Panc1 (cell line): ENCODE measurements at regions not wholly inside any gene's neighbourhood (a gene's known extent, or its start where the extent isn't known, plus 50 kb on each side); places are given as distances from the start of the nearest gene placed in this dataset.

Experiments used
- ATAC-seq: fragments of 200-7000 bp; cut with Tn5 transposase; 2 replicates; pipeline ENCODE4 v1.9.1; 2020; ENCODE audit warnings: mild to moderate bottlenecking, moderate library complexity
- BruUV-seq: library from RNA; stranded (reverse); fragments of 400-500 nt; replicated peaks from 2 replicates; lab custom pipeline; 2021; lab: Mats Ljungman, UMichigan
- CTCF ChIA-PET: fragments of 300-600 bp; sonication (Branson Sonifier 250); formaldehyde crosslinking; loops from one replicate; lab custom pipeline; 2022; ENCODE audit warnings: antibody characterized with exemption; lab: Charles Lee
- POLR2A ChIA-PET: fragments of 300-600 bp; sonication (Branson Sonifier 250); formaldehyde crosslinking; loops from one replicate; lab custom pipeline; 2022; ENCODE audit warnings: antibody characterized with exemption; lab: Charles Lee
- DNase-seq: peaks from one replicate; pipeline ENCODE4 v3.0.0-alpha.2; 2010; ENCODE audit warnings: low read depth, low spot score
- H3K27ac ChIP-seq: 2 replicates; pipeline ENCODE4 v1.5.1; 2011; ENCODE audit warnings: mild to moderate bottlenecking, low read length, inconsistent platforms
- H3K27me3 ChIP-seq: fragments of 200-500 bp; sonication (Bioruptor generic); 2 replicates; pipeline ENCODE4 v1.6.0; 2014; ENCODE audit warnings: low read length, inconsistent platforms; ENCODE audit not compliant: control insufficient read depth, insufficient read depth
- H3K36me3 ChIP-seq: fragments of 200-500 bp; sonication (Bioruptor generic); 2 replicates; pipeline ENCODE4 v1.5.1; 2014; ENCODE audit warnings: inconsistent platforms, mild to moderate bottlenecking, low read length, moderate library complexity; ENCODE audit not compliant: control insufficient read depth, insufficient read depth
- H3K4me1 ChIP-seq: 2 replicates; pipeline ENCODE4 v1.5.1; 2011; ENCODE audit warnings: inconsistent platforms, mild to moderate bottlenecking, low read length, moderate library complexity; ENCODE audit not compliant: control insufficient read depth, insufficient read depth
- H3K4me3 ChIP-seq, 2 experiments: 2 replicates each; pipeline ENCODE4 v1.5.1; 2011 to 2012; ENCODE audit warnings: low read depth in 2 of 2, low read length in 2 of 2, mild to moderate bottlenecking in 2 of 2, inconsistent platforms in 1 of 2, moderate library complexity in 1 of 2
- H3K9me3 ChIP-seq: fragments of 200-500 bp; sonication (Bioruptor generic); 2 replicates; pipeline ENCODE4 v1.5.1; 2014; ENCODE audit warnings: low read depth, mild to moderate bottlenecking, inconsistent platforms, low read length, moderate library complexity; ENCODE audit not compliant: control insufficient read depth, insufficient read depth
- POLR2AphosphoS5 ChIP-seq: IDR thresholded peaks from 2 replicates; pipeline ENCODE4 v1.6.1; 2012; ENCODE audit warnings: mild to moderate bottlenecking, low read depth, low read length, moderate library complexity
- SIN3A ChIP-seq: IDR thresholded peaks from 2 replicates; pipeline ENCODE4 v1.6.1; 2012; ENCODE audit warnings: low read depth, mild to moderate bottlenecking, low read length, moderate library complexity, borderline replicate concordance; ENCODE audit not compliant: insufficient read depth
- TCF7L2 ChIP-seq: IDR thresholded peaks from 2 replicates; pipeline ENCODE4 v1.6.1; 2011; ENCODE audit warnings: mild to moderate bottlenecking, low read depth, low read length, inconsistent platforms
- in situ Hi-C: cut with HindIII; loops from 2 replicates; pipeline ENCODE4 v1.10.0; 2016; ENCODE audit warnings: low sequenced_read_pairs, low pct_unique_long_range_greater_than_20kb
- intact Hi-C: fragments of 100-400 bp; cut with micrococcal nuclease; formaldehyde crosslinking; loops from one replicate; pipeline ENCODE4 v1.10.0; 2022; ENCODE audit not compliant: unreplicated experiment
- TF ChIP-seq, protein P1 (sequence below): fragments of 450-650 bp; IDR thresholded peaks from 2 replicates; pipeline ENCODE4 v1.5.1; 2017; ENCODE audit warnings: mild to moderate bottlenecking
- TF ChIP-seq, protein P2 (sequence below), 2 experiments: IDR thresholded peaks; 2 replicates each; pipeline ENCODE4 v1.6.1; 2011 to 2012; ENCODE audit warnings: low read depth in 2 of 2, control low read depth in 1 of 2, low read length in 1 of 2, mild to moderate bottlenecking in 1 of 2, moderate library complexity in 1 of 2; ENCODE audit not compliant: insufficient read depth in 1 of 2

DNA sequence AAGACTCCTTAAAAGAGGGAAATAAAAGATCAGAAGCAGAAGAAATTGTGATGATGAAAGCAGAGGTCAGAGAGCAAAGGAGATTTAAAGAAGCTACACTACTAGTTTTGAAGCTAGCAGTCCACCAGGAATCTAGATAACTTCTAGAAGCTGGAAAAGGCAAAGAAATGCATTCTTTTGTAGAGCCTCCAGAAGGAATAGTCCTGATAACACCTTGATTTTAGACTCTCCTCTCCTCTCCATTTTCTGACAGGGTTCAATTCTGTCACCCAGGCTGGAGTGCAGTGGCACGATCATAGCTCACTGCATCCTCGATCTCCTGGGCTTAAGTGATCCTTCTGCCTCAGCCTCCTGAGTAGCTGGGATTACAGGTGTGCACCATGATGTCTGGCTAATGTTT lies 1187.3 kb upstream of the CNTN5 start:
- no peak for TF ChIP-seq TCF7L2
- TF ChIP-seq, protein P1, sequence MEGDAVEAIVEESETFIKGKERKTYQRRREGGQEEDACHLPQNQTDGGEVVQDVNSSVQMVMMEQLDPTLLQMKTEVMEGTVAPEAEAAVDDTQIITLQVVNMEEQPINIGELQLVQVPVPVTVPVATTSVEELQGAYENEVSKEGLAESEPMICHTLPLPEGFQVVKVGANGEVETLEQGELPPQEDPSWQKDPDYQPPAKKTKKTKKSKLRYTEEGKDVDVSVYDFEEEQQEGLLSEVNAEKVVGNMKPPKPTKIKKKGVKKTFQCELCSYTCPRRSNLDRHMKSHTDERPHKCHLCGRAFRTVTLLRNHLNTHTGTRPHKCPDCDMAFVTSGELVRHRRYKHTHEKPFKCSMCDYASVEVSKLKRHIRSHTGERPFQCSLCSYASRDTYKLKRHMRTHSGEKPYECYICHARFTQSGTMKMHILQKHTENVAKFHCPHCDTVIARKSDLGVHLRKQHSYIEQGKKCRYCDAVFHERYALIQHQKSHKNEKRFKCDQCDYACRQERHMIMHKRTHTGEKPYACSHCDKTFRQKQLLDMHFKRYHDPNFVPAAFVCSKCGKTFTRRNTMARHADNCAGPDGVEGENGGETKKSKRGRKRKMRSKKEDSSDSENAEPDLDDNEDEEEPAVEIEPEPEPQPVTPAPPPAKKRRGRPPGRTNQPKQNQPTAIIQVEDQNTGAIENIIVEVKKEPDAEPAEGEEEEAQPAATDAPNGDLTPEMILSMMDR: no peak
- TF ChIP-seq POLR2AphosphoS5: no peak
- no peak for TF ChIP-seq SIN3A
- TF ChIP-seq, protein P2, sequence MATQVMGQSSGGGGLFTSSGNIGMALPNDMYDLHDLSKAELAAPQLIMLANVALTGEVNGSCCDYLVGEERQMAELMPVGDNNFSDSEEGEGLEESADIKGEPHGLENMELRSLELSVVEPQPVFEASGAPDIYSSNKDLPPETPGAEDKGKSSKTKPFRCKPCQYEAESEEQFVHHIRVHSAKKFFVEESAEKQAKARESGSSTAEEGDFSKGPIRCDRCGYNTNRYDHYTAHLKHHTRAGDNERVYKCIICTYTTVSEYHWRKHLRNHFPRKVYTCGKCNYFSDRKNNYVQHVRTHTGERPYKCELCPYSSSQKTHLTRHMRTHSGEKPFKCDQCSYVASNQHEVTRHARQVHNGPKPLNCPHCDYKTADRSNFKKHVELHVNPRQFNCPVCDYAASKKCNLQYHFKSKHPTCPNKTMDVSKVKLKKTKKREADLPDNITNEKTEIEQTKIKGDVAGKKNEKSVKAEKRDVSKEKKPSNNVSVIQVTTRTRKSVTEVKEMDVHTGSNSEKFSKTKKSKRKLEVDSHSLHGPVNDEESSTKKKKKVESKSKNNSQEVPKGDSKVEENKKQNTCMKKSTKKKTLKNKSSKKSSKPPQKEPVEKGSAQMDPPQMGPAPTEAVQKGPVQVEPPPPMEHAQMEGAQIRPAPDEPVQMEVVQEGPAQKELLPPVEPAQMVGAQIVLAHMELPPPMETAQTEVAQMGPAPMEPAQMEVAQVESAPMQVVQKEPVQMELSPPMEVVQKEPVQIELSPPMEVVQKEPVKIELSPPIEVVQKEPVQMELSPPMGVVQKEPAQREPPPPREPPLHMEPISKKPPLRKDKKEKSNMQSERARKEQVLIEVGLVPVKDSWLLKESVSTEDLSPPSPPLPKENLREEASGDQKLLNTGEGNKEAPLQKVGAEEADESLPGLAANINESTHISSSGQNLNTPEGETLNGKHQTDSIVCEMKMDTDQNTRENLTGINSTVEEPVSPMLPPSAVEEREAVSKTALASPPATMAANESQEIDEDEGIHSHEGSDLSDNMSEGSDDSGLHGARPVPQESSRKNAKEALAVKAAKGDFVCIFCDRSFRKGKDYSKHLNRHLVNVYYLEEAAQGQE (IDR thresholded peaks at IDR 0.05; ENCODE audit: insufficient read depth in 1 of 2, low read depth in 2 of 2, low read length in 1 of 2): no peak
- CTCF ChIA-PET: no interaction called here
- in situ Hi-C loops (no loop called here), intact Hi-C loops (no loop called here)
- BruUV-seq: no TSS peak
- POLR2A ChIA-PET: no interaction called here
- DNase-seq: no peak
- H3K36me3 ChIP-seq: no peaks in the 10 kb centered on the region
- H3K27me3 ChIP-seq: no peaks in the 10 kb centered on the region
- no peak overlapping the region for H3K4me3 ChIP-seq
- H3K9me3 ChIP-seq: no peaks in the 10 kb centered on the region
- H3K27ac ChIP-seq: no peak overlapping the region
- no peaks in the 10 kb centered on the region for H3K4me1 ChIP-seq
- no peak for ATAC-seq

DNA sequence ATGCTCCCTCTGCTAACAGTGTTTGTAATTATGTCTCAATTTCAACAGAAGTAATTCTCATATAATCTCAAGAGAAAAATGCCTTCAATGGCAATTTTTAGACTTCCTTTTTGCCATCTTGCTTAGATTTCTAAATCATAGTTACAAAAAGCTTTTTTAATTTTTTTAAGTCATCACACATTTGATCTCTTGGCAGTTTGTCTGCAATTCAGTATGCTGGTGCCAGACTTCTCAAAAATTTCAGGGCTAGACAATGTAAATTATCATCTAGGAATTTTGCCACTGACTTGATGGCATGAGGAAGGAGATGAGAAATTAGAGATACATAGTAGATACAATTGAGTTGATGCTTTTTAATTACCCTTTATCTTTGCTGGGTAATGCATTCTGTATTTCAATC lies 1176.7 kb upstream of the CNTN5 start:
- intact Hi-C loops (no loop called here), in situ Hi-C loops (no loop called here)
- Histone ChIP-seq H3K4me3 (no peak overlapping the region), H3K36me3 (no peaks in the 10 kb centered on the region), H3K27ac (no peak overlapping the region), H3K9me3 (peaks cover 5% of the 10 kb centered on the region; the same call in 1 of the 2 replicates), H3K4me1 (no peaks in the 10 kb centered on the region), H3K27me3 (no peaks in the 10 kb centered on the region)
- ATAC-seq: no peak
- ChIA-PET POLR2A (no interaction called here), CTCF (no interaction called here)
- DNase-seq: no peak
- BruUV-seq: no TSS peak
- TF ChIP-seq, protein P1: no peak
- TF ChIP-seq TCF7L2 (no peak), SIN3A (no peak), POLR2AphosphoS5 (no peak)
- TF ChIP-seq, protein P2 (IDR thresholded peaks at IDR 0.05; ENCODE audit: insufficient read depth in 1 of 2, low read depth in 2 of 2, low read length in 1 of 2): no peak
